Lower lobe of right lung (tissue), 2 donors: ENCODE measurements at regions not wholly inside any gene's neighbourhood (a gene's known extent, or its start where the extent isn't known, plus 50 kb on each side); places are given as distances from the start of the nearest gene placed in this dataset.

ENCODE experiments used
- ATAC-seq, 2 donors: fragments of 200-7000 bp; cut with Tn5 transposase; one replicate each; pipeline ENCODE4 v1.9.1; 2020 to 2022; ENCODE audit warnings: mild to moderate bottlenecking in 2 of 2, moderate library complexity in 2 of 2
- DNase-seq: peaks from one replicate; pipeline ENCODE4 v3.0.0-alpha.2; 2020
- H3K27ac ChIP-seq: fragments of 200-600 bp; one replicate; pipeline ENCODE4 v1.8.0; 2022
- H3K27me3 ChIP-seq: fragments of 200-600 bp; one replicate; pipeline ENCODE4 v1.8.0; 2022; ENCODE audit warnings: low read depth
- H3K36me3 ChIP-seq: fragments of 200-600 bp; one replicate; pipeline ENCODE4 v1.8.0; 2022; ENCODE audit warnings: mild to moderate bottlenecking
- H3K4me1 ChIP-seq: fragments of 200-600 bp; one replicate; pipeline ENCODE4 v1.8.0; 2022
- H3K4me3 ChIP-seq: fragments of 200-600 bp; one replicate; pipeline ENCODE4 v1.8.0; 2022; ENCODE audit warnings: mild to moderate bottlenecking
- H3K9me3 ChIP-seq: fragments of 200-600 bp; one replicate; pipeline ENCODE4 v1.8.0; 2022
- intact Hi-C: fragments of 100-400 bp; cut with DNase I; formaldehyde crosslinking; loops from one replicate; pipeline ENCODE4 v1.11.0; 2022
- TF ChIP-seq, protein P1 (sequence below): fragments of 200-600 bp; IDR thresholded peaks from one replicate; pipeline ENCODE4 v1.8.0; 2022; ENCODE audit warnings: antibody characterized with exemption, mild to moderate bottlenecking
- donor health status: DM: no; HTN: yes; CAD: no; lungs with severe emphysema.

DNA sequence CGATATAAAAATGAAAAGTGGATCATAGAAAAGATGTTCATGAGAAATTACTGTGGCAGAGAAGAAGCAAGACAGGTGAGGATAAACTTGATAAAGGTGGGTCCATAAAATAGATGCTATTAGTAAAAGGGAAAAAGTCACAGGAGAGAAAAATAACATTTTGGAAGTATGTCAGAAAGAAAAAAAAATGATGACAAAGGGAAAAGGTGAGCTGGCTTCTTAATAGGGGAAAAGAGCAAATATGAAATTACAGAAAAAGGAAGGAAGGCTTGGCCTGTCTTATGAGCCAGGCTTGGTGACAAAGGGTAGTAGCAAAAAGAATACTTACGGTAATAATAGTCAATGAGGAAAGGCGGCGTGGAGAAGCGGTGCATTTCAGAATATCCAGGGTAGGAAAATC is 386.1 kb downstream of the RWDD3 start:
- ATAC-seq = no peak
- Histone ChIP-seq H3K27ac (no peak overlapping the region), H3K27me3 (no peaks in the 10 kb centered on the region), H3K36me3 (no peaks in the 10 kb centered on the region), H3K4me3 (no peak overlapping the region), H3K9me3 (no peaks in the 10 kb centered on the region), H3K4me1 (no peaks in the 10 kb centered on the region)
- TF ChIP-seq, protein P1, sequence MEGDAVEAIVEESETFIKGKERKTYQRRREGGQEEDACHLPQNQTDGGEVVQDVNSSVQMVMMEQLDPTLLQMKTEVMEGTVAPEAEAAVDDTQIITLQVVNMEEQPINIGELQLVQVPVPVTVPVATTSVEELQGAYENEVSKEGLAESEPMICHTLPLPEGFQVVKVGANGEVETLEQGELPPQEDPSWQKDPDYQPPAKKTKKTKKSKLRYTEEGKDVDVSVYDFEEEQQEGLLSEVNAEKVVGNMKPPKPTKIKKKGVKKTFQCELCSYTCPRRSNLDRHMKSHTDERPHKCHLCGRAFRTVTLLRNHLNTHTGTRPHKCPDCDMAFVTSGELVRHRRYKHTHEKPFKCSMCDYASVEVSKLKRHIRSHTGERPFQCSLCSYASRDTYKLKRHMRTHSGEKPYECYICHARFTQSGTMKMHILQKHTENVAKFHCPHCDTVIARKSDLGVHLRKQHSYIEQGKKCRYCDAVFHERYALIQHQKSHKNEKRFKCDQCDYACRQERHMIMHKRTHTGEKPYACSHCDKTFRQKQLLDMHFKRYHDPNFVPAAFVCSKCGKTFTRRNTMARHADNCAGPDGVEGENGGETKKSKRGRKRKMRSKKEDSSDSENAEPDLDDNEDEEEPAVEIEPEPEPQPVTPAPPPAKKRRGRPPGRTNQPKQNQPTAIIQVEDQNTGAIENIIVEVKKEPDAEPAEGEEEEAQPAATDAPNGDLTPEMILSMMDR = no peak
- no peak for DNase-seq
- intact Hi-C loops = no loop called here

DNA sequence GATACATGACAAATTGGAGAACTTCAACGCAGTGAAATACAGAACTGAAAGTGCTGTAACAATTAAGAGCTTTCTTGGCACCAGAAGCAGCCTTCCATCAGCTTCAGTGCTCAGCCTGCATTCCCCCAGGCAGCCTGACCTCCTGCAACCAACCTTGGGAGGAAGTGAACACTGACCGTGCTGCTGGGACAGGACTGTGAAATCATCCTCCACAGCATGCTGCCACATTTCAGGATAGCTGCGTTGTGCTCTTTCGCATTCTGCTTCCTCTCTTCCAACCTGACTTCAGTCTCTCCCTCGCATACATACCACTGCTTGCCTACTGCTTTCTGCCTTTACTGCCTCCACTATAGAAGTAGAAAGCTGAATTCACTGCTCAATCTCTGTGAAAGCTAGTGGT is 388.6 kb downstream of the RWDD3 start:
- Histone ChIP-seq H3K27me3 (no peaks in the 10 kb centered on the region), H3K36me3 (no peaks in the 10 kb centered on the region), H3K4me1 (no peaks in the 10 kb centered on the region), H3K4me3 (no peak overlapping the region), H3K27ac (no peak overlapping the region), H3K9me3 (no peaks in the 10 kb centered on the region)
- DNase-seq = no peak
- intact Hi-C loops = no loop called here
- ATAC-seq = no peak
- TF ChIP-seq, protein P1 = no peak

DNA sequence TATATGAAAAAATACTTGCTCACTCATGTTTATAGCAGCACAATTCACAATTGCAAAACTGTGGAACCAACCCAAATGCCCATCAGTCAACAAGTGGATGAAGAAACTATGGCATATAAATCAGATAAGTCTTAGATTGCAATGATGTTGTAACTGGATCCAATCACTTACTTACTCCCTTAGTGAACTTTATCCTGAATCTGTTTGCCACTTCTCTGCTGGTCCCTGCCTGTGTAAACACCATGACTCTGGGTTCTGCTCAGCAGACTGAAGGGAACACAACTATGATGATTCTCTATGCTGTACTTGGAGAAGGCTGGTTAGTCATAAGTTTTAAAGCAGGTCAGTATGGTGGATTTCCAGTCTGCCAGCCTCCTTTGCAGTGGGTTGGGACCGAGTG is 391.2 kb downstream of the RWDD3 start:
- intact Hi-C loops = no loop called here
- ATAC-seq (no peak), DNase-seq (no peak)
- no peaks in the 10 kb centered on the region for H3K36me3 ChIP-seq
- no peaks in the 10 kb centered on the region for H3K4me1 ChIP-seq
- TF ChIP-seq, protein P1 = no peak
- no peak overlapping the region for H3K4me3 ChIP-seq
- H3K27me3 ChIP-seq = no peaks in the 10 kb centered on the region
- no peaks in the 10 kb centered on the region for H3K9me3 ChIP-seq
- no peak overlapping the region for H3K27ac ChIP-seq

DNA sequence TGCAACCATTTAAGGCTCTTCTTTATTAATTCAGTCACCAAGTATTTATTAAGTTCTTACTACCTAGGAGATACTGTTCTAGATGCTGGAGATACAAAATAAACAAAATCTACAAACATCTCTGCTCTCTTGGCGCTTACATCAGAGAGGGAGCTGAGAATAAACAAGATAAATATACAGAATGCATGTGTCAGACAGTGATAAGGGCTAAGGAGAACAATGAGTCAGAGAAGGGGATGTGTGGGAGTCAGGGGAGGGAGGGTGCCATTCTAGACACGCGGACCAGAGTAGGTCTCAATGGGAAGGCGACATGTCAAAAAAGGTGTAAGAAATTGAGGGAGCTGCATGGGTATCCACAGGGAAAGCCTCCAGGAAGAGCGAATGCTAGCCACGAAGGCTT is 393.2 kb downstream of the RWDD3 start:
- no peak for ATAC-seq
- no peaks in the 10 kb centered on the region for H3K36me3 ChIP-seq
- H3K27ac ChIP-seq = no peak overlapping the region
- no peak overlapping the region for H3K4me3 ChIP-seq
- DNase-seq = no peak
- intact Hi-C loops = no loop called here
- no peaks in the 10 kb centered on the region for H3K4me1 ChIP-seq
- H3K27me3 ChIP-seq = no peaks in the 10 kb centered on the region
- no peaks in the 10 kb centered on the region for H3K9me3 ChIP-seq
- TF ChIP-seq, protein P1 = no peak

DNA sequence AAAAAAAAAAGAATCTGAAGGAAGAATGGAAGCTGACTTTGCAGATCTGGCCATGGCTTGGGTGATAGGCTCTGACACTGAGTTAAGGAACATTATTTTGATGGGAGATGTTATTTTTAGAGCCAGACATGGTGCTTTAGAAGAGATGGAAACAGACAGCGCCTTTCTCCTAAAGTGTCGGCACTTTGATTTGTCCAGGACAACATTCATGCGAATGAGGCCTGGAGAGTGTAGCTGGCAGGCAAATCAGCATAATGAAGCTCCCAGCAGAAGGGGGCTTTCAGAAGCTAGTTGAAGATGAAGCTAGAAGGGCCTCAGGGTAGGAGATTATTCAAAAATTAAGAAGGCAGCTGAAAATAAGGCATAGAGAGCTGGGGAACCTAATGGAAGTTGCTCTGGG is 397.7 kb downstream of the RWDD3 start:
- TF ChIP-seq, protein P1 = no peak

DNA sequence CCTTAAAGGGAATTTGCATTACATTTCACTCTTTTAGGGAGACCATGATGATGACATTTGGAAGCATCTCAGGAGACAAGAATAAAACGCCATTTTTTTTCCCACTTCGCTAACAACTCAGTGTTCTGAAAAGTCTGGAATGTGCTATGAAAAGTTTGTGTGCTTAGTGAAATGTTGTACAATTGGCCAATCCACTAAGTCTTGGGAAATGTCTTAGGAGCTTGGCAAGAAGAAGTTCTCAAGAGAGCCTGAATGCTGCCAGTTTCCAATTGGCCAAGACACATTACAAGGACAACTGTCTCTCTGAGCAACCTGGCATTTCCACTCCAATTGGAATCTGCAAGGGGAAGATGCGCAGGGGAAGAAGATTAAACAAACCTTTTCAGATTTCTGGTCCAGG is 401.8 kb downstream of the RWDD3 start:
- intact Hi-C loops = no loop called here
- no peak overlapping the region for H3K4me3 ChIP-seq
- no peaks in the 10 kb centered on the region for H3K27me3 ChIP-seq
- no peak for ATAC-seq
- no peaks in the 10 kb centered on the region for H3K9me3 ChIP-seq
- TF ChIP-seq, protein P1 = no peak
- DNase-seq = no peak
- H3K4me1 ChIP-seq = peaks cover 1% of the 10 kb centered on the region
- no peak overlapping the region for H3K27ac ChIP-seq
- no peaks in the 10 kb centered on the region for H3K36me3 ChIP-seq

More for the DNA sequence above, 397.7 kb downstream of the RWDD3 start:
- Histone ChIP-seq H3K36me3 (no peaks in the 10 kb centered on the region), H3K4me1 (no peaks in the 10 kb centered on the region), H3K9me3 (no peaks in the 10 kb centered on the region), H3K27me3 (no peaks in the 10 kb centered on the region), H3K4me3 (no peak overlapping the region), H3K27ac (no peak overlapping the region)
- no peak for DNase-seq
- no peak for ATAC-seq
- intact Hi-C loops = no loop called here
